Neural cell (in vitro differentiated cells): ENCODE measurements at regions not wholly inside any gene's neighbourhood (a gene's known extent, or its start where the extent isn't known, plus 50 kb on each side); places are given as distances from the start of the nearest gene placed in this dataset.

ENCODE experiments used
- H2AFZ ChIP-seq: fragments of 200-600, 300-800 bp; sonication (generic), shearing (Covaris generic); 2 replicates; pipeline ENCODE4 v1.6.0; 2014; ENCODE audit warnings: low read depth, mild to moderate bottlenecking, antibody characterized with exemption, low read length, moderate library complexity
- H3F3A ChIP-seq: fragments of 200-600 bp; shearing (Covaris generic); 2 replicates; pipeline ENCODE4 v1.6.1; 2016; ENCODE audit warnings: mild to moderate bottlenecking, moderate library complexity, mixed read lengths, antibody characterized with exemption, low read length; ENCODE audit not compliant: insufficient read depth, poor library complexity, severe bottlenecking
- H3K27ac ChIP-seq: fragments of 200-600, 300-800 bp; sonication (generic), shearing (Covaris generic); 2 replicates; pipeline ENCODE4 v1.5.1; 2014; ENCODE audit warnings: mild to moderate bottlenecking, low read length, moderate library complexity
- H3K27me3 ChIP-seq: fragments of 300-800, 200-600 bp; sonication (generic), shearing (Covaris generic); 2 replicates; pipeline ENCODE4 v1.6.0; 2014; ENCODE audit warnings: mild to moderate bottlenecking, low read depth, low read length, moderate library complexity; ENCODE audit not compliant: insufficient read depth
- H3K36me3 ChIP-seq: fragments of 300-800, 200-600 bp; sonication (generic), shearing (Covaris generic); 2 replicates; pipeline ENCODE4 v1.5.1; 2014; ENCODE audit warnings: mild to moderate bottlenecking, antibody characterized with exemption, low read length, moderate library complexity; ENCODE audit not compliant: insufficient read depth
- H3K4me2 ChIP-seq: fragments of 300-800, 200-600 bp; sonication (generic), shearing (Covaris generic); 2 replicates; pipeline ENCODE4 v1.6.0; 2014; ENCODE audit warnings: mild to moderate bottlenecking, low read length
- H3K4me3 ChIP-seq: fragments of 300-800, 200-600 bp; sonication (generic), shearing (Covaris generic); 2 replicates; pipeline ENCODE4 v1.5.1; 2014; ENCODE audit warnings: mild to moderate bottlenecking, low read length, moderate library complexity
- H3K79me2 ChIP-seq: fragments of 200-600 bp; shearing (Covaris generic); replicated peaks from 2 replicates; pipeline ENCODE4 v1.6.0; 2014; ENCODE audit warnings: mild to moderate bottlenecking, low read length, moderate library complexity; ENCODE audit not compliant: insufficient read depth
- H3K9ac ChIP-seq: fragments of 300-800, 200-600 bp; sonication (generic), shearing (Covaris generic); 2 replicates; pipeline ENCODE4 v1.6.1; 2016; ENCODE audit warnings: mild to moderate bottlenecking, low read length, mixed read lengths
- H3K9me2 ChIP-seq: fragments of 200-600 bp; shearing (Covaris generic); 2 replicates; pipeline ENCODE4 v1.6.1; 2016; ENCODE audit warnings: mild to moderate bottlenecking, low read length, mixed read lengths; ENCODE audit not compliant: insufficient read depth
- H3K9me3 ChIP-seq: fragments of 200-600, 300-800 bp; sonication (generic), shearing (Covaris generic); 2 replicates; pipeline ENCODE4 v1.6.1; 2016; ENCODE audit warnings: mild to moderate bottlenecking, mixed run types, low read length, moderate library complexity, mixed read lengths
- H4K20me1 ChIP-seq: fragments of 200-600 bp; shearing (Covaris generic); 2 replicates; pipeline ENCODE4 v1.6.1; 2016; ENCODE audit warnings: mild to moderate bottlenecking, mixed run types; ENCODE audit not compliant: insufficient read depth
- CTCF ChIP-seq: fragments of 450-650 bp; IDR thresholded peaks from 2 replicates; pipeline ENCODE4 v1.5.1; 2014; ENCODE audit warnings: antibody characterized with exemption, mild to moderate bottlenecking, moderate library complexity; ENCODE audit not compliant: poor library complexity, severe bottlenecking
- EP300 ChIP-seq: fragments of 450-650 bp; conservative IDR thresholded peaks from 2 replicates; pipeline ENCODE4 v1.6.1; 2014; ENCODE audit warnings: antibody characterized with exemption, mild to moderate bottlenecking, moderate library complexity; ENCODE audit not compliant: poor library complexity, severe bottlenecking
- EZH2 ChIP-seq: fragments of 200-600, 300-800 bp; shearing (Covaris generic), sonication (generic); IDR thresholded peaks from 2 replicates; pipeline ENCODE4 v1.6.1; 2014; ENCODE audit warnings: antibody characterized with exemption, low read length, borderline replicate concordance, mild to moderate bottlenecking; ENCODE audit not compliant: insufficient read depth, poor library complexity, severe bottlenecking
- MXI1 ChIP-seq: fragments of 450-650 bp; conservative IDR thresholded peaks from 2 replicates; pipeline ENCODE4 v1.6.1; 2014; ENCODE audit warnings: antibody characterized with exemption, mild to moderate bottlenecking; ENCODE audit not compliant: poor library complexity, severe bottlenecking
- POLR2AphosphoS5 ChIP-seq: IDR thresholded peaks from 2 replicates; pipeline ENCODE4 v1.6.1; 2012
- RAD21 ChIP-seq: fragments of 450-650 bp; conservative IDR thresholded peaks from 2 replicates; pipeline ENCODE4 v1.6.1; 2014; ENCODE audit warnings: antibody characterized with exemption, mild to moderate bottlenecking, moderate library complexity
- REST ChIP-seq: IDR thresholded peaks from 2 replicates; pipeline ENCODE4 v1.6.1; 2012; ENCODE audit warnings: borderline replicate concordance
- SMC3 ChIP-seq: fragments of 450-650 bp; conservative IDR thresholded peaks from 2 replicates; pipeline ENCODE4 v1.6.1; 2014; ENCODE audit warnings: antibody characterized with exemption, mild to moderate bottlenecking, moderate library complexity; ENCODE audit not compliant: poor library complexity
- TAF1 ChIP-seq: IDR thresholded peaks from 2 replicates; pipeline ENCODE4 v1.6.1; 2012; ENCODE audit warnings: low read depth

GRCh38 chr7:50189371-50189770, 96.3 kb upstream of the ZPBP start:
- Histone ChIP-seq H3K79me2 (no peaks in the 10 kb centered on the region), H4K20me1 (no peaks in the 10 kb centered on the region), H3K9me3 (no peaks in the 10 kb centered on the region), H3K27ac (no peak overlapping the region), H3K9ac (no peak overlapping the region), H3K9me2 (no peaks in the 10 kb centered on the region), H3K4me2 (no peak overlapping the region), H3K4me3 (no peak overlapping the region), H3K27me3 (no peaks in the 10 kb centered on the region), H3F3A (no peaks in the 10 kb centered on the region), H3K36me3 (no peaks in the 10 kb centered on the region), H2AFZ (no peak overlapping the region)
- no peak for TF ChIP-seq POLR2AphosphoS5
- no peak for TF ChIP-seq MXI1
- TF ChIP-seq CTCF = no peak

GRCh38 chr7:50185951-50186682, 93.1 kb upstream of the ZPBP start:
- Histone ChIP-seq H4K20me1 (no peaks in the 10 kb centered on the region), H3F3A (no peaks in the 10 kb centered on the region), H3K36me3 (no peaks in the 10 kb centered on the region), H3K4me2 (no peak overlapping the region), H3K9me3 (no peaks in the 10 kb centered on the region), H2AFZ (no peak overlapping the region), H3K9me2 (no peaks in the 10 kb centered on the region), H3K27ac (no peak overlapping the region), H3K9ac (no peak overlapping the region), H3K27me3 (no peaks in the 10 kb centered on the region), H3K4me3 (no peak overlapping the region), H3K79me2 (no peaks in the 10 kb centered on the region)
- no peak for TF ChIP-seq CTCF
- no peak for TF ChIP-seq POLR2AphosphoS5
- TF ChIP-seq EP300 = no peak
- TF ChIP-seq EZH2 = no peak
- TF ChIP-seq RAD21 = no peak
- no peak for TF ChIP-seq TAF1
- no peak for TF ChIP-seq SMC3
- TF ChIP-seq MXI1 = no peak
- TF ChIP-seq REST = no peak
